GM23338 (cell line): ENCODE measurements at regions not wholly inside any gene's neighbourhood (a gene's known extent, or its start where the extent isn't known, plus 50 kb on each side); places are given as distances from the start of the nearest gene placed in this dataset.

ENCODE experiments used
- ATAC-seq: fragments of 200-7000 bp; cut with Tn5 transposase; 3 replicates; pipeline ENCODE4 v1.9.1; 2020
- DNase-seq: peaks from one replicate; pipeline ENCODE4 v3.0.0-alpha.2; 2015; ENCODE audit warnings: low spot score
- H2AFZ ChIP-seq: fragments of 200-600 bp; sonication (generic); 2 replicates; pipeline ENCODE4 v1.8.0; 2016; ENCODE audit warnings: antibody characterized with exemption, mild to moderate bottlenecking, moderate library complexity
- H3F3A ChIP-seq: fragments of 200-600 bp; sonication (generic); replicated peaks from 2 replicates; pipeline ENCODE4 v1.8.0; 2017; ENCODE audit warnings: antibody characterized with exemption, mixed run types, low read depth
- H3K27ac ChIP-seq: fragments of 200-600 bp; sonication (generic); 2 replicates; pipeline ENCODE4 v1.6.1; 2016; ENCODE audit warnings: low read depth
- H3K27me3 ChIP-seq: fragments of 200-600 bp; sonication (generic); 2 replicates; pipeline ENCODE4 v1.8.0; 2016; ENCODE audit warnings: mild to moderate bottlenecking, mixed run types, moderate library complexity; ENCODE audit not compliant: insufficient read depth
- H3K36me3 ChIP-seq: fragments of 200-600 bp; sonication (generic); 2 replicates; pipeline ENCODE4 v1.8.0; 2016; ENCODE audit warnings: mild to moderate bottlenecking; ENCODE audit not compliant: insufficient read depth
- H3K4me1 ChIP-seq: fragments of 200-600 bp; sonication (generic); 2 replicates; pipeline ENCODE4 v1.8.0; 2016; ENCODE audit warnings: mild to moderate bottlenecking, moderate library complexity; ENCODE audit not compliant: insufficient read depth
- H3K4me2 ChIP-seq: fragments of 200-600 bp; sonication (generic); 2 replicates; pipeline ENCODE4 v1.7.1; 2017; ENCODE audit warnings: mixed run types
- H3K4me3 ChIP-seq: fragments of 200-600 bp; sonication (generic); 2 replicates; pipeline ENCODE4 v1.6.1; 2016; ENCODE audit warnings: mixed run types
- H3K79me2 ChIP-seq: fragments of 200-600 bp; sonication (generic); replicated peaks from 2 replicates; pipeline ENCODE4 v1.8.0; 2017; ENCODE audit warnings: mild to moderate bottlenecking; ENCODE audit not compliant: insufficient read depth
- H3K9me2 ChIP-seq: fragments of 200-600 bp; sonication (generic); 2 replicates; pipeline ENCODE4 v1.8.0; 2017; ENCODE audit not compliant: insufficient read depth
- H4K20me1 ChIP-seq: fragments of 200-600 bp; sonication (generic); replicated peaks from 2 replicates; pipeline ENCODE4 v1.8.0; 2017; ENCODE audit warnings: mild to moderate bottlenecking; ENCODE audit not compliant: insufficient read depth
- H3K27ac Mint-ChIP-seq: 2 replicates; pipeline ENCODE4 v1.8.0; 2020; ENCODE audit warnings: inconsistent platforms, mild to moderate bottlenecking, moderate library complexity, mixed read lengths
- H3K27me3 Mint-ChIP-seq: 3 replicates; pipeline ENCODE4 v1.8.0; 2022; ENCODE audit warnings: low read depth, mild to moderate bottlenecking, moderate library complexity, mixed read lengths, inconsistent platforms; ENCODE audit not compliant: insufficient read depth, poor library complexity
- H3K36me3 Mint-ChIP-seq: 3 replicates; pipeline ENCODE4 v1.8.0; 2021; ENCODE audit warnings: low read depth, mild to moderate bottlenecking, inconsistent platforms, moderate library complexity, mixed read lengths
- H3K4me1 Mint-ChIP-seq: 3 replicates; pipeline ENCODE4 v1.8.0; 2020; ENCODE audit warnings: mild to moderate bottlenecking, inconsistent platforms, mixed read lengths
- H3K4me3 Mint-ChIP-seq: 3 replicates; pipeline ENCODE4 v1.8.0; 2021; ENCODE audit warnings: moderate library complexity, mild to moderate bottlenecking, inconsistent platforms, mixed read lengths
- H3K9me3 Mint-ChIP-seq: 3 replicates; pipeline ENCODE4 v1.8.0; 2020; ENCODE audit warnings: moderate library complexity, mild to moderate bottlenecking, inconsistent platforms, mixed read lengths
- CREB1 ChIP-seq: fragments of 250-450 bp; sonication (Bioruptor Pico); IDR thresholded peaks from 2 replicates; pipeline ENCODE4 v1.5.0; 2020; ENCODE audit warnings: low read depth, mild to moderate bottlenecking, moderate library complexity
- ETS1 ChIP-seq: IDR thresholded peaks from 2 replicates; pipeline ENCODE4 v1.6.1; 2016; ENCODE audit warnings: antibody characterized with exemption
- EZH2 ChIP-seq: fragments of 200-600 bp; sonication (generic); IDR thresholded peaks from one replicate; pipeline ENCODE4 v1.8.0; 2017; ENCODE audit warnings: antibody characterized with exemption, mild to moderate bottlenecking, low read depth; ENCODE audit not compliant: unreplicated experiment
- EZH2phosphoT487 ChIP-seq: fragments of 200-600 bp; sonication (generic); IDR thresholded peaks from one replicate; pipeline ENCODE4 v1.8.1; 2018; ENCODE audit warnings: antibody characterized with exemption; ENCODE audit not compliant: unreplicated experiment
- JUNB ChIP-seq: IDR thresholded peaks from one replicate; pipeline ENCODE4 v1.6.1; 2016; ENCODE audit warnings: antibody characterized with exemption; ENCODE audit not compliant: unreplicated experiment
- POLR2AphosphoS5 ChIP-seq: IDR thresholded peaks from 2 replicates; pipeline ENCODE4 v1.6.1; 2016; ENCODE audit warnings: antibody characterized with exemption, low read depth
- REST ChIP-seq: IDR thresholded peaks from one replicate; pipeline ENCODE4 v1.6.1; 2018; ENCODE audit warnings: antibody characterized with exemption; ENCODE audit not compliant: unreplicated experiment
- ZNF114 ChIP-seq: fragments of 250-450 bp; sonication (Bioruptor Pico); IDR thresholded peaks from 2 replicates; pipeline ENCODE4 v1.5.0; 2020; ENCODE audit warnings: mild to moderate bottlenecking, moderate library complexity
- ZNF331 ChIP-seq: fragments of 250-450 bp; sonication (Bioruptor Pico); IDR thresholded peaks from 2 replicates; pipeline ENCODE4 v1.5.0; 2020; ENCODE audit warnings: low read depth, mild to moderate bottlenecking, moderate library complexity
- ZNF462 ChIP-seq: fragments of 250-450 bp; sonication (Bioruptor Pico); IDR thresholded peaks from 2 replicates; pipeline ENCODE4 v1.5.0; 2020; ENCODE audit warnings: mild to moderate bottlenecking, moderate library complexity

- Mint-ChIP-seq H3K4me1 (peaks cover 3% of the 10 kb centered on the region), H3K27me3 (no peaks in the 10 kb centered on the region), H3K4me3 (no peak overlapping the region), H3K9me3 (peaks cover 2% of the 10 kb centered on the region; the same call in 2 of the 3 replicates), H3K36me3 (peaks cover 5% of the 10 kb centered on the region; the same call in 2 of the 3 replicates), H3K27ac (no peak overlapping the region)
- ATAC-seq (no peak), DNase-seq (no peak)
- H3K9me2 ChIP-seq = 0 out of 2 replicates have a peak, but pooled peaks cover 5% of the 10 kb centered on the region
- no peak overlapping the region for H3K27ac ChIP-seq
- no peak overlapping the region for H3K4me2 ChIP-seq
- H3K27me3 ChIP-seq = no peaks in the 10 kb centered on the region
- H3K4me1 ChIP-seq = no peaks in the 10 kb centered on the region
- no peaks in the 10 kb centered on the region for H3K79me2 ChIP-seq
- H3K36me3 ChIP-seq = no peaks in the 10 kb centered on the region
- no peaks in the 10 kb centered on the region for H3F3A ChIP-seq
- TF ChIP-seq JUNB (no peak), ETS1 (no peak), ZNF331 (CRISPR knock-in tag) (no peak), ZNF114 (no peak), EZH2phosphoT487 (no peak), EZH2 (no peak), CREB1 (CRISPR knock-in tag) (no peak)
- H4K20me1 ChIP-seq = no peaks in the 10 kb centered on the region
- H2AFZ ChIP-seq = no peak overlapping the region
- H3K4me3 ChIP-seq = no peak overlapping the region
These were observed 425.4 kb upstream of the TRIB2 start for GRCh38 chr2:12291303-12291702.

- Mint-ChIP-seq H3K4me3 (no peak overlapping the region), H3K4me1 (no peaks in the 10 kb centered on the region), H3K9me3 (no peaks in the 10 kb centered on the region; the same call in 1 of the 3 replicates), H3K27me3 (no peaks in the 10 kb centered on the region), H3K36me3 (no peaks in the 10 kb centered on the region), H3K27ac (no peak overlapping the region)
- H2AFZ ChIP-seq = no peak overlapping the region
- no peaks in the 10 kb centered on the region for H3K36me3 ChIP-seq
- no peak overlapping the region for H3K4me3 ChIP-seq
- no peak for DNase-seq
- ATAC-seq = no peak
- no peaks in the 10 kb centered on the region for H3K4me1 ChIP-seq
- H3K27me3 ChIP-seq = no peaks in the 10 kb centered on the region
- no peak overlapping the region for H3K27ac ChIP-seq
- H3K9me2 ChIP-seq = peaks cover 8% of the 10 kb centered on the region; the same call in 1 of the 2 replicates
- H3K4me2 ChIP-seq = no peak overlapping the region
- no peaks in the 10 kb centered on the region for H4K20me1 ChIP-seq
- no peaks in the 10 kb centered on the region for H3F3A ChIP-seq
- H3K79me2 ChIP-seq = no peaks in the 10 kb centered on the region
- TF ChIP-seq ZNF462 (CRISPR knock-in tag) (no peak), POLR2AphosphoS5 (no peak), ZNF331 (CRISPR knock-in tag) (no peak), REST (no peak), JUNB (no peak), EZH2 (no peak), EZH2phosphoT487 (no peak), CREB1 (CRISPR knock-in tag) (no peak)
These were observed 422.9 kb upstream of the TRIB2 start for GRCh38 chr2:12293874-12294273.
